GM19035 (cell line): ENCODE measurements at regions not wholly inside any gene's neighbourhood (a gene's known extent, or its start where the extent isn't known, plus 50 kb on each side); places are given as distances from the start of the nearest gene placed in this dataset.
A peak's percentile ranks its signal among the peaks of the same experiment; 100 is the strongest.

Source experiments
- ATAC-seq: cut with Tn5 transposase; IDR thresholded peaks from one replicate; pipeline ENCODE4 v1.9.1; 2021; ENCODE audit not compliant: unreplicated experiment

- ATAC-seq, result no peak
These were observed 138.5 kb downstream of the RBM26 start for GRCh38 chr13:79267560-79267959.

- peak; percentile 90 for ATAC-seq
These were observed 147.6 kb downstream of the RBM26 start for GRCh38 chr13:79258489-79258888.

- ATAC-seq, result peak; percentile 60
These were observed 159.5 kb downstream of the RBM26 start for GRCh38 chr13:79246578-79246949.

GRCh38 chr13:79245937-79246577 lies 160.0 kb downstream of the RBM26 start:
- ATAC-seq, result peak; percentile 68

GRCh38 chr13:79241697-79242096 lies 164.4 kb downstream of the RBM26 start:
- no peak for ATAC-seq

GRCh38 chr13:79237981-79238380 lies 168.1 kb downstream of the RBM26 start:
- no peak for ATAC-seq

GRCh38 chr13:79231887-79232286 lies 174.2 kb downstream of the RBM26 start:
- no peak for ATAC-seq

GRCh38 chr13:79229761-79230160 lies 176.3 kb downstream of the RBM26 start:
- ATAC-seq, result no peak

GRCh38 chr13:79228972-79229371 lies 177.1 kb downstream of the RBM26 start:
- no peak for ATAC-seq

GRCh38 chr13:79227418-79227817 lies 178.6 kb downstream of the RBM26 start:
- ATAC-seq, result peak; percentile 76

- peak; percentile 25 for ATAC-seq
These were observed 179.1 kb downstream of the RBM26 start for GRCh38 chr13:79226938-79227337.

GRCh38 chr13:79226250-79226649 lies 179.8 kb downstream of the RBM26 start:
- ATAC-seq, result no peak

GRCh38 chr13:79225487-79226232 lies 180.4 kb downstream of the RBM26 start:
- no peak for ATAC-seq

GRCh38 chr13:79222427-79223205 lies 183.4 kb downstream of the RBM26 start:
- ATAC-seq, result no peak

- ATAC-seq, result no peak
These were observed 193.9 kb downstream of the RBM26 start for GRCh38 chr13:79212064-79212619.

- no peak for ATAC-seq
These were observed 194.7 kb downstream of the RBM26 start for GRCh38 chr13:79211377-79211776.

- ATAC-seq, result no peak
These were observed 208.1 kb downstream of the RBM26 start for GRCh38 chr13:79197933-79198332.

GRCh38 chr13:79196843-79197242 lies 209.2 kb downstream of the RBM26 start:
- ATAC-seq, result no peak

GRCh38 chr13:79196366-79196765 lies 209.7 kb downstream of the RBM26 start:
- ATAC-seq, result no peak

- peak; percentile 34 for ATAC-seq
These were observed 211.3 kb downstream of the RBM26 start for GRCh38 chr13:79194727-79195126.

- peak; percentile 92 for ATAC-seq
These were observed 211.8 kb downstream of the RBM26 start for GRCh38 chr13:79194272-79194671.

- ATAC-seq, result no peak
These were observed 214.6 kb downstream of the RBM26 start for GRCh38 chr13:79191501-79191900.
